ENCODE measurements at regions not wholly inside any gene's neighbourhood (a gene's known extent, or its start where the extent isn't known, plus 50 kb on each side); places are given as distances from the start of the nearest gene placed in this dataset.

GRCh38 chr19:29031216-29031615 lies 181.7 kb downstream of the UQCRFS1 start:
- TF ChIP-seq, protein P1, sequence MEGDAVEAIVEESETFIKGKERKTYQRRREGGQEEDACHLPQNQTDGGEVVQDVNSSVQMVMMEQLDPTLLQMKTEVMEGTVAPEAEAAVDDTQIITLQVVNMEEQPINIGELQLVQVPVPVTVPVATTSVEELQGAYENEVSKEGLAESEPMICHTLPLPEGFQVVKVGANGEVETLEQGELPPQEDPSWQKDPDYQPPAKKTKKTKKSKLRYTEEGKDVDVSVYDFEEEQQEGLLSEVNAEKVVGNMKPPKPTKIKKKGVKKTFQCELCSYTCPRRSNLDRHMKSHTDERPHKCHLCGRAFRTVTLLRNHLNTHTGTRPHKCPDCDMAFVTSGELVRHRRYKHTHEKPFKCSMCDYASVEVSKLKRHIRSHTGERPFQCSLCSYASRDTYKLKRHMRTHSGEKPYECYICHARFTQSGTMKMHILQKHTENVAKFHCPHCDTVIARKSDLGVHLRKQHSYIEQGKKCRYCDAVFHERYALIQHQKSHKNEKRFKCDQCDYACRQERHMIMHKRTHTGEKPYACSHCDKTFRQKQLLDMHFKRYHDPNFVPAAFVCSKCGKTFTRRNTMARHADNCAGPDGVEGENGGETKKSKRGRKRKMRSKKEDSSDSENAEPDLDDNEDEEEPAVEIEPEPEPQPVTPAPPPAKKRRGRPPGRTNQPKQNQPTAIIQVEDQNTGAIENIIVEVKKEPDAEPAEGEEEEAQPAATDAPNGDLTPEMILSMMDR (IDR thresholded peaks at IDR 0.05): no peak
- no peak for TF ChIP-seq POLR2A (IDR thresholded peaks at IDR 0.05)
